Endodermal cell (in vitro differentiated cells): ENCODE measurements at regions not wholly inside any gene's neighbourhood (a gene's known extent, or its start where the extent isn't known, plus 50 kb on each side); places are given as distances from the start of the nearest gene placed in this dataset.

Experiments used
- DNase-seq: peaks from one replicate; pipeline ENCODE4 v3.0.0-alpha.2; 2017
- H3K27ac ChIP-seq: 2 replicates; pipeline ENCODE4 v1.5.1; 2013; ENCODE audit warnings: mild to moderate bottlenecking, low read depth, low read length, moderate library complexity
- H3K27me3 ChIP-seq: 2 replicates; pipeline ENCODE4 v1.6.1; 2013; ENCODE audit warnings: mild to moderate bottlenecking, low read length, moderate library complexity; ENCODE audit not compliant: insufficient read depth, control insufficient read depth, poor library complexity, severe bottlenecking
- H3K36me3 ChIP-seq: 2 replicates; pipeline ENCODE4 v1.7.0; 2013; ENCODE audit warnings: mild to moderate bottlenecking, low read length, moderate library complexity; ENCODE audit not compliant: control insufficient read depth, insufficient read depth
- H3K4me1 ChIP-seq: one replicate; pipeline ENCODE4 v1.7.0; 2013; ENCODE audit warnings: low read length; ENCODE audit not compliant: control insufficient read depth, insufficient read depth
- H3K4me3 ChIP-seq: 2 replicates; pipeline ENCODE4 v1.5.1; 2013; ENCODE audit warnings: mild to moderate bottlenecking, low read length, moderate library complexity
- H3K9ac ChIP-seq: 2 replicates; pipeline ENCODE4 v1.6.1; 2013; ENCODE audit warnings: mild to moderate bottlenecking, low read length, moderate library complexity; ENCODE audit not compliant: poor library complexity, severe bottlenecking; ENCODE audit errors: extremely low read depth
- H3K9me3 ChIP-seq: 2 replicates; pipeline ENCODE4 v1.6.1; 2013; ENCODE audit warnings: mild to moderate bottlenecking, low read length, moderate library complexity; ENCODE audit not compliant: control insufficient read depth
- H3K27ac Mint-ChIP-seq: 2 replicates; pipeline ENCODE4 v1.8.0; 2020; ENCODE audit warnings: mixed read lengths
- H3K27me3 Mint-ChIP-seq: 2 replicates; pipeline ENCODE4 v1.8.0; 2021; ENCODE audit warnings: mild to moderate bottlenecking, mixed read lengths; ENCODE audit not compliant: insufficient read depth
- H3K36me3 Mint-ChIP-seq: 2 replicates; pipeline ENCODE4 v1.8.0; 2020; ENCODE audit warnings: low read depth, mixed read lengths
- H3K4me1 Mint-ChIP-seq: 2 replicates; pipeline ENCODE4 v1.8.0; 2020; ENCODE audit warnings: mixed read lengths
- H3K4me3 Mint-ChIP-seq: 2 replicates; pipeline ENCODE4 v1.8.0; 2020; ENCODE audit warnings: mild to moderate bottlenecking, moderate library complexity, mixed read lengths
- H3K9me3 Mint-ChIP-seq: 2 replicates; pipeline ENCODE4 v1.8.0; 2020; ENCODE audit warnings: mild to moderate bottlenecking, mixed read lengths
- CTCF ChIP-seq: fragments of 200-600 bp; sonication (generic); conservative IDR thresholded peaks from 2 replicates; pipeline ENCODE4 v1.5.0; 2021; ENCODE audit warnings: antibody characterized with exemption, mild to moderate bottlenecking
- WGBS, 2 experiments: methylation state at CpG; one replicate each; pipeline versions ENCODE4 v1.1.5 to v1.1.7; 2013; ENCODE audit warnings: missing lambda C conversion rate in 2 of 2, mixed read lengths in 1 of 2; ENCODE audit not compliant: insufficient coverage in 1 of 2, insufficient read length in 1 of 2; 5-methylcytosine and 5-hydroxymethylcytosine counted together

GRCh38 chr2:34848691-34849090 lies 1249.6 kb upstream of the FAM98A start:
- no peak for DNase-seq
- H3K27ac Mint-ChIP-seq: no peak overlapping the region
- no peaks in the 10 kb centered on the region for H3K27me3 Mint-ChIP-seq

GRCh38 chr2:34848132-34848531 lies 1249.0 kb upstream of the FAM98A start:
- Mint-ChIP-seq H3K4me1 (peaks cover 11% of the 10 kb centered on the region), H3K27ac (no peak overlapping the region), H3K4me3 (no peak overlapping the region), H3K9me3 (no peaks in the 10 kb centered on the region), H3K36me3 (no peaks in the 10 kb centered on the region), H3K27me3 (no peaks in the 10 kb centered on the region)
- no peak overlapping the region for H3K9ac ChIP-seq
- 92 to 100% methylated on average over 1 to 2 of the region's 2 CpGs for WGBS, 2 experiments
- H3K4me3 ChIP-seq: no peak overlapping the region
- no peaks in the 10 kb centered on the region for H3K9me3 ChIP-seq
- TF ChIP-seq CTCF: no peak
- H3K36me3 ChIP-seq: no peaks in the 10 kb centered on the region
- no peak overlapping the region for H3K27ac ChIP-seq
- DNase-seq: no peak
- H3K27me3 ChIP-seq: no peaks in the 10 kb centered on the region
- H3K4me1 ChIP-seq: no peaks in the 10 kb centered on the region

More at GRCh38 chr2:34848691-34849090, 1249.6 kb upstream of the FAM98A start:
- Histone ChIP-seq H3K9me3 (no peaks in the 10 kb centered on the region), H3K27me3 (no peaks in the 10 kb centered on the region), H3K27ac (no peak overlapping the region), H3K4me3 (no peak overlapping the region), H3K4me1 (no peaks in the 10 kb centered on the region), H3K9ac (no peak overlapping the region), H3K36me3 (no peaks in the 10 kb centered on the region)
- WGBS, 2 experiments: 90 to 100% methylated on average over 2 to 3 of the region's 3 CpGs
- H3K4me1 Mint-ChIP-seq: peaks cover 11% of the 10 kb centered on the region
- H3K9me3 Mint-ChIP-seq: no peaks in the 10 kb centered on the region
- TF ChIP-seq CTCF: no peak
- no peaks in the 10 kb centered on the region for H3K36me3 Mint-ChIP-seq
- H3K4me3 Mint-ChIP-seq: no peak overlapping the region

- DNase-seq: no peak
- Mint-ChIP-seq H3K27ac (no peak overlapping the region), H3K27me3 (no peaks in the 10 kb centered on the region), H3K4me3 (no peak overlapping the region), H3K36me3 (no peaks in the 10 kb centered on the region), H3K9me3 (no peaks in the 10 kb centered on the region), H3K4me1 (peaks cover 11% of the 10 kb centered on the region)
- Histone ChIP-seq H3K27me3 (no peaks in the 10 kb centered on the region), H3K36me3 (no peaks in the 10 kb centered on the region), H3K9me3 (no peaks in the 10 kb centered on the region), H3K4me1 (no peaks in the 10 kb centered on the region), H3K27ac (no peak overlapping the region), H3K4me3 (no peak overlapping the region), H3K9ac (no peak overlapping the region)
- no peak for TF ChIP-seq CTCF
These were observed 1245.5 kb upstream of the FAM98A start for GRCh38 chr2:34844629-34845028.
